HG02970 (cell line): ENCODE measurements at regions not wholly inside any gene's neighbourhood (a gene's known extent, or its start where the extent isn't known, plus 50 kb on each side); places are given as distances from the start of the nearest gene placed in this dataset.

ENCODE experiments used
- ATAC-seq: cut with Tn5 transposase; IDR thresholded peaks from one replicate; pipeline ENCODE4 v1.9.1; 2021; ENCODE audit warnings: mild to moderate bottlenecking, moderate library complexity, moderate number of reproducible peaks; ENCODE audit not compliant: unreplicated experiment, low FRiP score

DNA sequence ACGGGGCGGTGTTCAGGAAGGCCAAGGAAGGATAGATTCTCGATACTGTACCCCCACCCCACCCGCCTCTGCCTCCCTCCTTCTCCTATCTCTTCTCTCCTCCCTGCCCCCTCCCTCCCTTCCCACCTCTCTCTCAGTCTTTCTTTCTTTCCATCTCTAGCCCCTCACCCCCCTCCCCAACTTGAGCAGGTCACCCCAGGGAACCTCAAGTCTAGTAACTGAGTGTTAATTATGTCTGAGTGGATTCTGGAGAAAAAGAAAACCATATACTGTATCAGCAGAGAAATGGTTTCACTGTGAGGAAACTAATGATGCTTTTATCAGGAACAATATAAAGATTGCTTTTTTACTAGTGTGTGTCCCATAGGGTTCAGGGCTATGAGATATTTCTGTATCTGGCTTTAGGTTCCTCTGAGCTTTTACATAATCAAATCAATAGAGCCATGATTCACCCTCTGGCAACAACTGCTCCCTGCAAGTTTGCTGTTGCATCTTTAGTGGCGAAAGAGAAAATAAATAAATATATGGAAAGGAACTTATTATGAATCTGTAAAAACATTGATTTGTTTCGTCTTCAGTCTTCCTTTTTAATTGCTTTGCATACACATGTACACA is 639.7 kb downstream of the CCDC171 start:
- no peak for ATAC-seq

DNA sequence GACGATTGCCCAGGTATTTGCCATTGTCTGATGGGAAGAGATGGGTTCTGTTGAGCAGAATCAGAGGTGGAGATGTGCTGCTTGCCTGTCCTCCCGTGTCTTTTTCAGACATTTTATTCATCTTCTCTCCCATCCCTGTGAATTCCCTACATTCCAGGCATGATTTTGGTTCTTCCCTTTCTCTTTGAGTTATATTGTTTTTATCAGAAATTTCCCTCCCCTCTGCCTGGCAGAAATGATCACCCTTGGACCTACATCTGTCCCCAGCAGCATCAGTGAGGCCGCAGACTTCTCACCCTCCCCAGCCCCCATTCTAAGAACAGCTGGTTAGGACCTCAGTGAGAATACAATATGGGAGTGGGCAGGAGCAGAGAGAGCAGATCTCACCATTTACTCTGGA is 640.2 kb downstream of the CCDC171 start:
- ATAC-seq = no peak

DNA sequence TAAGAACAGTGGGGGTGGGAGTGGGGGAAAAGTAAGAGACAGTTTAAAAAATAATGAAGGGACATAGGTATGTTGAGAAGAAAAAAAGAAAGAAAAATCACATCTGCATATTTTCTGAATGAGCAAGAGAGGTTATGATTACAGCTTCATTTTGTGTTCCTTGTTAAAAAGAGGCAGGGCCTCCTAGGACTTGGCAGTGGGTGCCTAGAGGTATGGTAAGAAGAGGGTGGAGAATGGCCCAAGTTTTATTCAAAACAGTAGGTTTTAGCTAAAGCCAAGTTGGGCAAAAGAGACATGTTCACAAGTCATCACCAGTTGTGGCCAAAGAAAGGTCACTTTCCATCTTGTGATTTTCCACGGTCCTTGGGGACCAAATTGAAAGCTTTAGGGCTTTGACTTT is 643.4 kb downstream of the CCDC171 start:
- ATAC-seq = no peak

DNA sequence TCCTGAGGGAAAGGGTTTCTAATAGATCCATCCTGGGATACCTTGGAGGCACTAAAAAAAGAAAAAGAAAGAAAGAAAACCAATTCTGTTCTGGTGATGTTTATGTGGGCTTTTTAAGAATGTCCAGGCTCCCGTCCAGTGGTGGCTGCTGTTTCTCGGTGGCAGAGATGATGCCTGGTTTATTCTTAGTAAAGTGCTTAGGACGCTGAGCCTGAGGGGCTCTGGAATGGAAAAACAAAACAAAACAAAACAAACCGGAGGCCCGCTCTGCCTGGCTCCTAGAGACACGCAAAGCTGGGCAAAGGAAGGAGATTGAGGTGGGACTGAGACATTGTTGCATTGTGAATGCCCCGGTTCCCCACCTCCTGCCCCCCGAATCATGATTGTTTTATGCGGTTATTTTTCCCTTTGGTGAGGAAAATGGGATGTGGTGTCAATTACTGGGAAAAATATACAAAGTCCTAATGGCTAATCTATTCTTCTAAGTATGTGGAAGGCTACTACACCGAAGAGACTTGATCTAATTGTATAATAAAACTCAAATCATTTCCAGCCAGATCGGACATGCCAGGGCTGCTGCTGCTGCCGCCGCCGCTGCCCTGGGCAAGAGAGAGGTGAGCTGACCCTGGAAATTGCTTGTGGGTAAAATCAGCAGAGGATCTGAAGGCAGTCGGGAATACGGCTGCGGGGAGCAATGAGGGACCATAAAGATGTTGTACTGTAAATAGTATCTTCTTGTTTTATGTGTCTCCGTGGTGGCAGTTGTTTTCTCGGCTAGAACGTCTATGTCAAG is 644.9 kb downstream of the CCDC171 start:
- ATAC-seq = no peak

DNA sequence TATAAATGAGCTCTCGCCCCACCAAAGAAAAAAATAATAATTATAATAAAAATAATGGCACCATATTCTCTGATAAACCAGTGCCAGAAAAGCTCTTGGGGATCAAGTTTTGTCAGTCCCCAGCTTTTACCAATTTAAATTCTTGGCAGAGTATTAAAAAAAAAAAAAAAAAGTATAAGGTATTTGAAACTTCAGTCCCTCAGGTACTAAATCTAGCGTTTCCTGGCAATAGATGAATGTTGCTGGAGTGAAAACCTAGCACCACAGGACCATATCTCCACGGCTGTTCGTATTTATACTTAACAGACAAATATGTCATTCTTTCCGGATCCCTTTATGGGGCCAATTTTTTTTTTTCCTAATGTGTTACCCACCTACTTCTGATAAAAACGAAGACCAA is 646.2 kb downstream of the CCDC171 start:
- ATAC-seq = no peak

DNA sequence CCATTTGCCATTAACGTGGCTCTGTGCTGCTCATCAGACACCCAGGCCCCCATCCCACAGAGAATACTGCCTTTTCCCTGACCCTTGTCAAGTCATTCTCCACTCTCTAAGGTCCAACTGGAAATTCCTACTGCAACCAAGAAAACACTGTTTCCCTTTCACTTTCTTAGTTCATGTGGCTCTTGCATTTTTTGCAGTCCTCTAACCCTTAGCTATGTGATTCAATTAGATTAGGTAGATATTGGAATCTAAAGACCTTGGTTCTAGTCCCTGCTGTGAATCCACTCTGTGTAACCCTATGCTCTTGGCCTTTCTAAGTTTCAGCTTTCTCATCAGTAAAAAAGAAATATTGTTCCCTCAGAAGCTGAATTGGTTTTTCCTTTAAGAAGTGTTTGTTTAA is 649.4 kb downstream of the CCDC171 start:
- no peak for ATAC-seq

DNA sequence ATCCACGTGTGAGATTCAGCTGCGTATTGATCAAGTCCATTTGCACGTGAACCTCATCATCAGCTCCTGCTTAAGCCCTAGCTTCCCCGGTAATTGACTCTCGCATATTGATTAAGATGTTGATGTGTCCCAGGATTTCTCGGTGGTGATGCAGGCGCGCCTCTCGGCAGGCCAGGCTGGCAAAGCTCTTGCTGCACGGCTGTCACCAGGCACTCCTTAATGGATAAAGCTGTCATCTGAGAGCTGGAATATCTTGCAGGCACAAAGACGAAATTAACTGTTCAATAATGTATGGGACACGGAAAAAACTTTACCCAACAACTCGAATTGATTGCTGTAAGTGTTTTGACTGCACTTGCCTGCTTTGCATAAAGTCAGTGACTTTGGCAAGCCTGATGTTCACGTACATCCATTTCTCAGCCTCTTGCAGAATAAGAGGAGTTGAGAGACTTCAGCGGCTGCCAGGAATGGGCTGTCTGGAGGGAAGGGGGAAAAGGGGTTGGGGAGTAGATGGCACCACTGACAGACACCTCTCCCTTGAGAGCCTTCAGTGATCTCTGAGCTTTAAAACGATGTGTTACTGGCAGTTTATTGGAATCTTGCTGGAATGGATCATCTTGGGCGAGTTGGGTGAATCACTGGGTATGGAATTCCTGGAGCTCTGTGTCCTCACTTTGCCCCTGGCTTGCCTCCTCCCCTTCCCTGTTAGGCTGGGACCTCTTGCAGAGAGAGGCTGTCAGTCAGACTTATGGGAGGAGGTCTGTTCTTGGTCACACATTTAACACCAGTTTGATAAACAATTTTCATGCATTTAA is 650.3 kb downstream of the CCDC171 start:
- no peak for ATAC-seq

DNA sequence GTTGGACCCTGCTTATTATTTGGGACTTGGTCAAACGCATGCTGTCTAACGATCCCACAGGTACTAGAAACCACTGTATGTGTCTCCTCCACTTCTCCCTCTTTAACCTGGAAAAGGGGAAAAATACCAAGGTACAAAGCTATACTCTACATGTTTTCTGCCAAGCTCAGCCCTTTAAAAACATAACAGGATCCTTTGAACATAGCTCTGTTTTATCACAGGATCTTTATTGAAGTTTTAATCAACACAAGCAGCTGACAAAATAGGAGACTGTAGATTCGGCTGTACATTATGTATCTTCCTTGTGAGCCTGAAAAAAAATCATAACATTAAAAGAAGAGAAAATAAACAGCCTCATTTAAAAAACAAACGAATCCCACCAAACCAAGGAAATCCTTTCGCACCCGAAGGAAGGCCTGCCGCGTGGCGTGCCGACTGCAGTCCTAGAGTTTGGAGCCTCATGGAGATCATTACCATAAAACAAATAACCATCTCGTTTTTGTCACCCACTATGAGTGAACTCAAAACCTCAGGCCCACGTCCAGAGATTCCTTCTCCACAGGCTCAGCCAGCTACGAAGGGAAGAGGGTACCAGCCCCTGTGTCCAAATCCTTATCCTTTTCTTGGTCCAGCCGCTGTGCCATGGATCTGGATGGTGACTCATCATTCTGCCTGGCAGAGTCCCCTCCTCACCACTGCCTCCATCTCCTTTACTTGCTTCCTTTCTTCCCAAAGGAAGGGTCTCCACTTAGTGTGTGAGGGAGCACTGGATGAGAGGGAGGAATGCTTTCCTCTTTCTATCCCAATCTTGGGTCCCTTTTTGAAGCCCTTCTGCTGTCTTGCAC is 651.1 kb downstream of the CCDC171 start:
- no peak for ATAC-seq

DNA sequence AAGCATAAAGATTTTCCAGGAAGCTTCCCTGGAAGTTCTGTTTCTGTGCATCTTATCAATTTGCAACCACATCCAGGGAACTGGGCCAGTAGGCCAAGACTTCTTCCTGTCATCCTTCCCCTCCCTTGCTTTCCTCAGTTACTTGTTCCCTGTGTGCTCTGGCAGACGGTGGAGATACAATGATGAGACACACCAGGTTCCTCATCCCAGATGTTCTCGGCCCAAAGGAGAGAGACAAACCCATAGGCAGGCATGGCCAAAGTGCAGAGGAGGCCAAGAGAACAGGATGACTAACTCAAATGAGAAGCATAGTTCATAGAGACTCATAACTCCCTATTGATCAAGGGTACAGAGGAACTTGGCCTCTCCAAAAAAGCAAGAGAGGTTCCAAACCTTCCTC is 652.6 kb downstream of the CCDC171 start:
- ATAC-seq = no peak

DNA sequence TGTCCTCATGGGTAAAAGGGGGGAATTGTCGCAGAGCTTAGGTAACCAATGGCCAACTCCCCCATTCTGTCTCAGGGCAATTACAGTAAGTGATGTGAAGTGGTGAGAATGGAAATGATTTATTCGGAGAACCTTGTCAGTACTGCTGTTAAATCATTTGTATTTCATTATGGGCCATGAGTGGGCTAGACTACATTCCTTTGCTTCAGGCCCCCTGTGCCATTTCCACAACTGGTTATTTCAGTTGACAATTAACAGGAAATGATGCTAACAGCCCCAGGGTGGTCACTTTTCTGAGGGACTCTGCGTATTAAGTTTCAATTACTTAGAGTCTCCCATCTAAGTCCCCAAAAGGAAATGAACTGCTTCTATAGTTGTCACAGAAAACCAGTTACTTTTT is 653.7 kb downstream of the CCDC171 start:
- no peak for ATAC-seq

DNA sequence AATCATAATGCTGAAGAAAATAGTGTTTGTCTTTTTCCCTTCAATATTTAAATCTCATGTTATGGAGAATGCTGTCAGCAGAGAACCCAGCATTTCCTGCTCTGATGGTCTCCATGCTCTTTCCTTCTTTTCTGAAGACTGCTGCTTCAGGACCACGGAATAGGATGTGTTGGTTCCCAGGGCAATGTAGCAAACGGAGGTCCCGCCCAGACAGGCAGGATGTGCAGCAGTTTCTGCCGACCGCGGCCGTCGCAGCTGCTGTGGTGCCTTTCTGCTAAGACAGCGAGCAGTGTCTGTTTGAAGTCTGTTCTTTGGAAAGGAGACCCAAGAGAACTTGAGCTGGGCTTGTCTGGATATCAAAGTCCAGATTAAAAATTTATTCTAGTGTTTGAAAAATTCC is 654.3 kb downstream of the CCDC171 start:
- ATAC-seq = no peak

DNA sequence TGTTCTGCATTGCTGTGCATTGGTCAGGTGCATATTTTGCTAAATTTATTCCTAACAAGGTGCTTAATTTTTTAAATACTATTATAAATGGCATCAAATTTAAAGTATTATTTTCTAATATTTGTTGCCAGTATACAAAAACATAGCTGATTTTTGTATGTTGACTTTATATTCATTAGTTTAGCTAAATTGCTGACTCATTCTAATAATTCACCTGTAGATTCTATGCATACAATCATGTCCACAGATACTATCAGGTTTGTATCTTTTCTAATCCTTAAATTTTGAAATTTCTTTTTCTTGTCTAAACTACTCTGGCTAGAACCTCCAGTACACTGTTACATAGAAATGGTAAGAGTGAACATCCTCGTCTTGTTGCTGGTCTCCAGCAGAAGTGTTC is 657.6 kb downstream of the CCDC171 start:
- no peak for ATAC-seq

DNA sequence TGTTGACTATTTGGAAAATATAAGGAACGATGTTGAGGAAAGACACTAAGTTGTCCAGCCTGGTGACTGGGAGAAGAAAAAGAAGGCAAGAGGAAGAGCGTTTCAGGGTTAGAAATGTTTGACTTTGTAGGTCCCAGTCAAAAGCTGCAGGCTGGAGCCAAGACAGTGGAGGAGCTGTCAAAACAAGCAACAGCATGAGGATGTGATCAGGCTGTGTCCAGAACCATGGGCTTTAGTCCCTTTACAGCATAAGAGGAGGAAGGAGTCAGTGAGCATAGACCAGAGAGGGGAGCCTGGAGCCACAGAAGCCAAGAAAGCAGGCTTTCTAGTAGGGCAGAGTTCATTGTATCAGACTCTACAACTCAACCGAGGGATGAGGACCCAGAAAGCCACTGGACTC is 658.5 kb downstream of the BNC2 start:
- no peak for ATAC-seq

DNA sequence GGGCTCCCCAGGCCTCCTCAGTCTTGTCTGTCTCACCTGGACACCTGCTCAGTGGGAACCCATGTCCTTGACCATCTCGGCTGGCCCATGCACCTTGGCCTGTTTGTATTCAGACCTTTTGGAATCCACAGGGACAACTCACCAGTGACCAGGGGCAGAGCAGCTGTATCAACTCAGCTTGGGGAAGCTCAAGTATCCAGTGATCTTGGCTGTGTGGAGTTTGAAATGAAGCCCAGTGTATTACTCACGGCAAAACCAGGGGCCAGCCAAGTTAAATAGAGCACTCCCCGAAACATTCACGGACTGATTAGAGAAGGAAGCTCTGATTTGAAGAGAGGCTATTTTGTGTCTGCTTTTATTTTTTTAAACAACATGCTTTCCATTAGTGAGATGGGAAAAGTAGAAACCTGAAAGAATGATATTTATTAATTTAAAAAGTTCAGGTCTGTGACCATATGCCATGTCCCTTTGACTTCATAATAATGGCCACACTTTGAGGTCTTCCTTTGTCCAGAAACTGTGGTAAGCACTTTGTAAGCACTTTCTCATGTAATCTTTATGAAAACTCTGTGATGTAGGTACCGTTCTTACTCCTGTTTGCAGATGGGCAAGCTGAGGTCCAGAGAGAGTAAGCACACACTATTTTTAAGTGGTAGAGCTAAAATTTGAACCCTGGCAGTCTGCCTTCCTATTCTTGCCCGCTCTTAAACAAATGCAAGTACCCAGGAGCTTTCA is 656.5 kb downstream of the BNC2 start:
- ATAC-seq = no peak

DNA sequence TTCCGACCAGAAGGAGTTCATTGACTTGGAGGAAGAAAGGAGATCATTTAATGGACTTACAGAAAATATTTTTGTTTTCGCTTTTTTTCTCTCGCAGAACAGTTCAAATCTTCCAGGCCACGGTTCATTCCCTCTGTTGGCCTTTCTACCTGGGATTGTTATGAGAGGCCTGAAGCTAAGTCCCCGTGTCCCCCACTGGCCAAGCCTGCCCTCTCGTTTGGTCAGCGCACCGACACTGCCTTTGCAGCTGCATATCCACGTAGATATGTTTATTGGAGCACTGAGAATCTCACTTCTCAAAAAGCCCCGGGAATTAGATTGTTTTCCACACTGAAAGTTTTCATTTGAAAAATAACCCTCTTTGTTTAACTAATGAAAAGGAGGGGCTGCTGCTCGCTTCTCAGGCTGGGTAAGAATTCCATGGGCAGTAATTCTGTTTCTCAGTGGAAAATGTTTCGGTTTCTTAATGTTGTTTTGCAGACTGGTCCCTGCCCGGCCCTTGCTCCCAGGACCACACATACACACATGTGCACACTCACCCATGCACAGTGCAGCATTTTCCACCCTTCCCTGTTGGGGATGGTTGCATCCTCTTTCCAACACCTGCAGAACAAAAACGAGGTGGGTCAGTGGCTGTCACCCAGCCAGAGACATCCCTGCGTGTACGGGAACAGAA is 655.7 kb downstream of the BNC2 start:
- ATAC-seq = no peak

DNA sequence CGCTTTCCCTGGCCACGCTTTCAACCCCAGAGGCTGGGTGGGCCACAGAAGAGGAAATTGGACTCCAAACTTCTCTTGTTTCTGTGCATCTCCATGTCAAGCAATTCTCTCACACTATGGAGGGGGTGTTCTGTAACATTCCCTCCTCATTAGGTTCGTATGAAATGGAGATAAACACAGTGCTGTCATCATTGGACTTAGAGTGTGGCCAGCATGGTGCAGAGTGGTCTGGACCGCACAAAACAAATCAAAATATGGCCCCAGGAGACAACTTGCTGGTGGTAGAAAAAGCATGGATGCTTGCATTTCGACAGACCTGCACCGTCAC is 655.2 kb downstream of the BNC2 start:
- no peak for ATAC-seq

DNA sequence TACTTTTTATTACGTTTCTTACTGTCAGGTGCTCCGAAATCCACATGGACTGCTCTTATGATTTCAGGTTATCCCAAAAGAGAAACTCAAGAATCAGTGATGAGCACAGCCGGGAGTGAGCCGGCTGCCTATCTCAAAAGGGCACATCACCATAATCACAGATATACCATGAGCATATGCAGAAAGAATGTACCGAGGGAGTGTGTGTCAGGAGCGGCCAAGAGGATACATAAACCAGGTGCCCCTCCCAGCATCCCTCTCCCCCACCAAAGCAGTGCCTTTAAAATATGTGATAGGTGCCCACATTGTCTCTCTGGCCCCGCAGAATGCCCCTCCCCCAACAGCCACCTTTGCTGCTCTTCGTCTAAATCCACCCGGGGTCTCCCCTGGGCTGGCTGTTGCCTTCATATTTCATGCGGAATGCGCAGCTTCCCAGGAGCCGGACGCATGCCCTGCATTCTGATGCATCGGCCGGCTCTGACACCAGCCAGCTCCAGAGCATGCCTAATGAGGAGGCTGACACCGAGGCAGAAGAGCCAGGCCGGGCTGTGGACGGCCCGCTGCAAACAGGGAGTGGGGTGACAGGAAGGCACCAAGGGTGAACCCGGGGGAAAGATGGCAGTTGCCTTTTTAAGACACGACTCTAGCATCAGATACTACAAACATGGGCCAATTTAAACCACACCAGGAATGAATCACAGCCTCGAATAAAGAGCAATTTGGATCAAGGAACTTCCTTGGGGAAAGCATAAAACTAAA is 652.3 kb downstream of the BNC2 start:
- ATAC-seq = no peak

DNA sequence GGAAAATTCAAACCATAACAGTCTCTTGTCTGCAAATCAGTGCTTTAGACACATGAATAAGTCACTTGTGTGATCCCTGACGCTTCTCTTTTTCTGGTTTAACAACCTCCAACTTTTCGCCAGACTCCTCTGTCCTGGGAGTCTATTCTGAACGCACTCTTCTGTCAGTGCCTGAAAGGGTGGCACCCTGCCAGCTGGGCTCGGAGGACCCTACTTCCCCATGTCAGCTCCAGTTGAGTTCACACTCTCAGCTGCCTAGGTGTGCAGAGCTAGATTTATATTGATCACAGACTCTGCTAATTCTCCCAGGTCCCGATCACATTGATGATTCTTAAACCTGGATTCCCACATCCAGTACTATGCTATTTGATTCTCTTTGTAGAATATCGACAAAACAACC is 649.1 kb downstream of the BNC2 start:
- ATAC-seq = no peak
